NCI-H128 (cell line): ENCODE measurements at regions not wholly inside any gene's neighbourhood (a gene's known extent, or its start where the extent isn't known, plus 50 kb on each side); places are given as distances from the start of the nearest gene placed in this dataset.

ENCODE experiments used
- DNase-seq: peaks from one replicate; lab custom pipeline; 2025; ENCODE audit not compliant: unreplicated experiment; lab: John Stamatoyannopoulos, UW

DNA sequence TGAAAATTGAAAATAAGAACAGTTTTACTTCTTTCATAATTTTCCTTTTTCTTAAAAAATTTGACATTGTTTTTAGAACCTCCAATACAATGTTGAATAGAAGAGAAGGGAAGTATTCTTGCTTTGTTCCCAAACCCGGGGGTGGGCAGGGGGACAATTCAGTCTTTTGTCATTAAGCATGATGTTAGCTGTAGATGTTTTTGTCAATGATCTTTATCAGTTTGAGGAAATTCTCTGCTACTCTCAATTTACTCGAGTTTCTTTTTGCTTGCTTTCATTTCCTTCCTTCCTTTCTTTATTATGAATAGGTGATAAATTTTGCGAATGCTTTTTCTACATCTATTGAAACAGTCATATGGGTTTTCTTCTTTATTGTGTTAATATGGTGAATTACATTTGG, 183.2 kb upstream of the FRMD6 start:
- no peak for DNase-seq

DNA sequence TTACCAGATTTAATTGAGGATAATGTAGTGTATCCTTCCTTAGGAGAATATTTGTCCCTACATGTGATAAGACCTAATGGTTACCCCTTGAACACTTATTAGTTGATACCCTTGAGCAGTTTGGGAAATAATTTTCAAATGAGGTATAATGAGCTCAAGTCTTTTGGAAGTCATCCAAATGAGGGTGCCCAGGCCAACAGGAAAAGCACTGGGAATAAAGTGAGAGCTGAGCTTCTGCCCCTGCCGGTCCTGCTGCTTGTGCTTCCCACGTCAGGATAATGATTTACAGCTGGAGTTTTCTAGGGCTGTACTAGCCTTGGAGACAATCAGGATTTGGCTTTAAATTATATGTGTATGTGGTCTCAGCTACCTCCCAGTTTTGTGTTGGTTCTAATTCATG, 178.8 kb upstream of the FRMD6 start:
- DNase-seq = no peak

DNA sequence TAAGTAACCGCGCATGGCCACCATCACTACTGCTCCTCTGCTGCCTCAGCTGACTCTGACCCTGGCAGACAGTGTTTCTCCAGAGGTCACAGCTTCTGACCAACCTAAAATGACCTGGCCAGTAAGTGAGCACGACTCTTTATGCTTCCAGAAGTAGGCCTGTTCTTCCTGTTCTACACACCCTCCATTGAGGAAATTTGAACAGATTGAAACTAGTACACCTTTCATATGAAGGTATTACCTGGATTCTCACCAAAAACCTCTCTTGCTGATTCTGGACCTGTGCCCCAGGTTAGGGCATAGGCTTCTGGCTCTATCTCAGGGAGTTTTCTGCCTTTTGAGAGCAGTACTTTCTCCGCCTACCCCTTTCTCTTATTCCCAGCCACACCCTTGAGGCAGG, 178.4 kb upstream of the FRMD6 start:
- DNase-seq = no peak

DNA sequence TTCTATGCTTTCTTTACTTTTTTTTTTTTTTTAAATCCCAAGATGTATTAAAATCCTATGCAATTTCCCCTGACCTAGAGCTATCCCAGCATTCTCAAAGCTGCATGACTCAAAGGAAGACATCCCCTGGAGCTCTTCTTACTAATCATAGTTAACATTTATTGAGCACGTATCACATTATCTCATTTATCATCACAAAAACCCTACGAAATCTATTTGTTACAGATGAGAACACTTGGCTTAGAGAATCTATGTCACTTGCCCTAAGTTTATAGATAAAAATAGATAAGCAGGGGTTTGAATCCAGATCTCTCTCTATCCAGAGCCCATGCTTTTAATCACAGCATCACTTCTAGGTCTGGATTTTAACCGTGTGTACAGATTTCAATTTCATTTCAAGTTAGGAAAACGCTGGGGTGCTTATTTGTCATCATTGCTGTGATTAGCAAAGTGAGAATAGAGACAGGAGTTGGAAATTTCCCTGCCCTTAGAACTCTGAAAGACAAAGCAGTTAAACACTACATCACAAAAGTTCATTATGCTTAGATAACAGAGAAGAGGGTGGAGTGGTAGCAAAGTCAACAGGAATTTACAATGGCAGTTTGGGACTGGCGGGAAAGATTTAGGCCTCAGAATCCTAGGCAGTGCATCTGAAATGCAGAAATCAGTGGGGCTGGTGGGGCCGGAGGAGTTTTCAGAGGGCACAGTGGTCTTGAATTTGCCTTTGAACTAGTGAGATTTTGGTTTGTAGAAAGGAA, 177.7 kb upstream of the FRMD6 start:
- DNase-seq = no peak

- no peak for DNase-seq
Observed at GRCh38 chr14:51474854-51475253, 176.9 kb upstream of the FRMD6 start.

- no peak for DNase-seq
Observed at GRCh38 chr14:51478175-51478621, 173.5 kb upstream of the FRMD6 start.

DNA sequence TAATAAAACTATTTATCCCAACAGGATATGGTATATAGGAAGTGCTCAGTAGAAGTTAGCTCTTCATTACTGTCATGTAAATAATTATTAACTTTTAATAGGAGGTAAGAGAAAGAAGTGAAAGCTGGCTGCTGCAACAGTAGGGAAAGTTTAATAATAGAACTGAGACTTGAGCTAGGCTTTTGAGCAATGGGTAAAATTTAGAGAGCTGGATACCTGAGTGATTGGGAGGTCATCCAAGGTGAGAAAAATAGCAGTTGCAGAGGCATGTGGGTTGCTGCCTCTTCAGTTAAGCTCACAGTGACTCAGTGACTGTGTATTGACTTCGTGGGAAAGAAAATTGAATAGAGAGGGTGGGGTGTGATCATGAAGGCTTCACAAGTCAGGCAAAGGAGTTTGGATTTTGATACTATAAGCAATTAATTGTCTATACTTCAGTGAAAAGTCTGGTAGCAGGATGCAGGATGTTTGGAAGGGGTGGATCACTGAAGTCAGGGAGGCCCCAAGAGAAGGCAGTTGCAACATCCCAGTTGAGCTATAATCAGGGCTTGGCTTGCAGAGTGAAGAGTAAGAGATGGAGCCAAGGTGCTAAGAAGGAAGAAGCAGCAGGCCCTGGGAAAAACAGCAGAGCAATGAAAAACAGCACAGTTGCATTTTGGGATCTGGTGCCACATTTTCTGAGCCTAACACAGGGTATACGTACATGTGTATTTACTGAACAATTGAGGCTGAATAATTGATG, 172.0 kb upstream of the FRMD6 start:
- DNase-seq = no peak

DNA sequence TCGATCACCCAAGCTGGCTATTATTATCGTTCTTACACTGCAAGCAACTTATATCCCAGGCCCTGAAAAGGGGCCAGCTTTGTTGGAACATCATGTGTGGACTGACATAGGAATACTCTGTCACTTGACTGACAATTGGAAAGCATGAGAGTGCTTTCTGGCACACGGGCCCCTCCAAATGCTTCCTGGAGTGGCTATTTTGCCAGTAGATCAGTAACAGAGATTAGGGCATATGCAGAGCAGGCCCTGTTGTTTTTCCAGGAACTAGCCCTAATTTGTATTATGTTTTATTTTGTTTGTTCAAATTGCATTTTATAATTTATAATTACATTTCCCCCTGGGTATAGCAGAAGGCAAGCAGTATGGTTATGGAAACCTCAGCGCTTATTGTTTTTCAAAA, 170.1 kb upstream of the FRMD6 start:
- no peak for DNase-seq

- DNase-seq = no peak
Observed at GRCh38 chr14:51482102-51482501, 169.6 kb upstream of the FRMD6 start.

GRCh38 chr14:51484485-51484884, 167.2 kb upstream of the FRMD6 start:
- DNase-seq = no peak

- no peak for DNase-seq
Observed at GRCh38 chr14:51485733-51486132, 166.0 kb upstream of the FRMD6 start.

GRCh38 chr14:51487848-51488247, 163.9 kb upstream of the FRMD6 start:
- DNase-seq = no peak

- no peak for DNase-seq
Observed at GRCh38 chr14:51488569-51489220, 163.0 kb upstream of the FRMD6 start.

- no peak for DNase-seq
Observed at GRCh38 chr14:51490205-51490604, 161.5 kb upstream of the FRMD6 start.

- no peak for DNase-seq
Observed at GRCh38 chr14:51491036-51491545, 160.6 kb upstream of the FRMD6 start.

DNA sequence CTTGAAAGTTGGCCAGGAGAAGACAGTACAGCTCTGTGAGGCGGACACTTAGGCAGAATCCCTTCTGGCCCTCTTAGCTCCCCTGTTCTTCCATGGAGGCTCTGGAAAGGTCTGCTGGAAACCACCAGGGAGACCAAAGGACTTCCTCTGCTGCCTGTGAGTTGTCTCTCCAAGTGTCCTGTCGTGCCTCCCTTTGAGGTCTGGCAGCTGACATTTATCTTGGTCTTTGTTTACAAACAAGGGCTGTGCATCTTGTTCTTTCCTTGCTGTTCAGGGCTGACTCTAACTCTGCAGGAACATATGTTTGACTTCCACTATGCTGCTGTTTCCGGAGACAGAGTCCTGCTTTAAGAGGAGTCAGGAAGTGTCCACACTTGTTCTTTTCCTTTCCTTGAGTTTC, 159.9 kb upstream of the FRMD6 start:
- no peak for DNase-seq

DNA sequence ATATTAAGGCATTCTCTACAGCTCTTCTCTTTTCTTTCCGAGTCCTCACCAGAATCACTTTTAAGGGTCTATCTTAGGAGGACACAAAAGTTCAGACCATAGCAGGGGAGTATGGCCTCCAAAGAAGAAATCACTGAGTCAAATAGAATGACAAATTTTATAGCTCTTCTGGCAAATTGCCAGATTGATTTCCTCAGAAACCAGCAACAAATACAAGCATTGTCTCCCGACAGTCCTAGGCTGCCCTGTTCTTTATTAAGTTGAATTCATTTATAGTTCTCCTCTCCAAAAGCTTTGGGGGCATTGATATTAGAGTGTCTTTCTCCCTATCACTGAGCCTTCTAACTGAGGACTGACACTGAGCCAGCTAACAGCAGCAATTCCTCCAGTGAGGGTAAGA, 156.4 kb upstream of the FRMD6 start:
- DNase-seq = no peak

DNA sequence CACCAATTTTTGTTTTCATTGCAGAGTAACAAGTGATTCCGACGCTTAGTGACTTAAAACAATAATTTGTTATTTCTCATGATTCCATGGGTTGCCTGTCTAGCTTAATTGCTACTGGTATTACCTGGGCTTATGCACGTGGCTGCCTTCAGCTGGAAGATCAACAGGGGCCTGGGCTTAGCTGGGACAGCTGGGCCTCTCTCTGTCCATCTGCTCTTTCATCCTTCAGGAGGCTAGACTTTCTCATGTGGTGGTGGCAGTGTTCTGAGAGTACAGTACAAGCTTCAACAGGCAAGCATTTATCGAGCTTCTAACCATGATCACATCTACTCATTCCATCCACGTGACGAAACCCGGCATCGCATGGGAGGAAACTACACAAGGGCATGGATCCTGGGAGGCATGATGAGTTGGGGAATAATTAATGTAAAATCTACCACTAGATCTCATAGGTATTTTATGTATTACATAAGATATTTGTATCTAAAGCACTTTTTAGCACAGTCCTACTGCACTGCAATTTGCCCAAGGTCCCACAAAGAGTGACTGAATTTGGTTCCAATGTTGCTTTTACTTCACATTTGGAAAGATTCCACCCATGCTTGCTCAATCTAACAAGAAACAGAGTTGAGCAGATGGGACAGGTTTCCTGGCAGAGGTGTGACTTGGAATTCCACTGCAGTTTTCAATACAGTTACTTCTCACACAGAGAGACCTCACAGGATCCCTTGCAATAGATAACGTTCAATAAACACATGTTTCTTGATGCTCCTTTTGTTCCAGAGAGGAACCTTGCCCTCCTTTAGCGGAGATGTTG, 153.1 kb upstream of the FRMD6 start:
- no peak for DNase-seq

DNA sequence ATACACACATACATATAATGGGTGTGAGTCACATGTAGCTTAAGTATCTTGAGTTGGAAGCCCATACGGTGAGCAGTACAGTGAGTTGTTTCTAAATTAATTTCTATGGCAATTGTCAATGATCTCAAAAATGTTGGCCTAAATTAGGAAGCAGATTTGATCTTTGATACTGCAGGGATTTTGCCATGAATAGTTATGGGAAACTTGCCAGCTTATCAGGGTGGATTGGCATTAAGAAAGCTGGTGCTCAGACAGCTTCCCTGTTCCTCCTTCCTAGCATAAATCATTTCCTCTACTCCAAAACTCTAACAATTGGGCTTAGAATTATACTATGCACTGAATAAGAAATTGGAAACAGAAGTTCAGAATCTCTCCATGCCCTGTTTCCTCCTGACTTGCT, 150.9 kb upstream of the FRMD6 start:
- no peak for DNase-seq

DNA sequence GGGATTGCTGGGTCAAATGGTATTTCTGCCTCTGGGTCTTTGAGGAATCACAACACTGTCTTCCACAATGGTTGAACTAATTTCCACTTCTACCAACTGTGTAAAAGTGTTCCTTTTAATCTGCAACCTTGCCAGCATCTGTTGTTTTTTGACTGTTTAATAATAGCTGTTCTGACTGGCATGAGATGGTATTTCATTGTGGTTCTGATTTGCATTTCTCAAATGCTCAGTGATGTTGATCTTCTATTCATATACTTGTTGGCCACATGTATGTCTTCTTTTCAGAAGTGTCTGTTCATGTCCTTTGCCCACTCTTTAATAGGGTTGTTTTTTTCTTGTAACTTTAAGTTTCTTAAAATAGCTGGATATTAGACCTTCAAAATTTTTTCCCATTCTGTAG, 150.0 kb upstream of the FRMD6 start:
- no peak for DNase-seq

DNA sequence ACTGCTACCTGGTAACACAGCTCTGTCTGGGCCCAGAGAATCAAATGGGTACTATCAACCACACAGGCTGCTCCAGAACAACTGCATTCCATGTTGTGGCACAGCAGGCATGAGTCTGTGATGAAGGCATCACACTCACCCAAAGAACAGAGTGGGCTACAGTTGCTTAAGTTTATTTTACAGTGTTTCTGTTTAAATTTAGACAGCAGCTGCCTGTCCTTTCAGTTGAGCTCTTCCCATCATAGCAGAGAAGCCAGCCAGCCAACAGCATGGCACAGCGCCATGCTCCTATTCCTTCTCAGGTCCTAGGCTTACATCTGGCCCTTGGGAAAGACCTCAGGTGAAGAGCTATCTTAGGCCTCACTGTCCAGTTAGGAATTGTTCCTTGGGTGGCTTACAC, 147.0 kb upstream of the FRMD6 start:
- DNase-seq = no peak
